ENCODE measurements at regions not wholly inside any gene's neighbourhood (a gene's known extent, or its start where the extent isn't known, plus 50 kb on each side); places are given as distances from the start of the nearest gene placed in this dataset.

DNA sequence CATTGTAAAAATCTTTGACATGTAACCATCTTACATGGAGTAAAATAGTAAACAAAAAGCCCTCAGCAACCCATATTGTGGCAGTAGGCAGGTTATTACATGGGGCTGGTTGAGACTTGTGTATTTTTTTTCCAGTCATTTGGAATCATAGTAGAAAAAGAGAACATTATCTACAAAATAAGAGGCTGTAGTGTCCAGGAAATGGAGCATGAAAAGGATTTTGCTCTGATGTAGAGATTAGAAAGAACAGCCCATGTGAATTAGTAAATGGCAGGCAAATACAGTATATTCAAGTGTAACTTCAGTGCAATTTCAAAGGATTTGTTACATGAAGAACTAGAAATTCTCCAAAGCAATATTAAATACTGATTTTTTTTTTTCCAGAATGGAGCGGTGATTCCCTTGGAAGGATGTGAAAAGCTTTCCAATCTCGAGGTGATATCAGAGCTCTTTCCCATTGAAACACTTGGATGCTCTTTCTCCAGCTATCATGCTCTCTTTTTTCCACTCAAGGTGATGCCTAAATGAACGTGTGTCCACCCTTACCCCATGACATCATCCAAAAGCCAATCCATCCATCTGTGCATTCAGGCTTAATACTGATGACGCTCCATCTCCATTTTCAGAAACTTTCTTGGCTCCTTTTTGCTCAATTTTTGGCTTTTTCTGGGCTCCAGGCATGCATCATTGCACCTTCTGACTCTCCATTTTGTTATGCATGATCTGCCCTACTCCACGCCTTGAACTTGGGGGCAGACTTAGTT lies 1034.7 kb downstream of the TYW1 start:
- no peaks in the 10 kb centered on the region for H3K27me3 ChIP-seq (ENCODE audit: control insufficient read depth in 4 of 4, insufficient read depth in 4 of 4, low read length in 3 of 4)
- 65% methylated on average over 5 of the region's 5 CpGs for WGBS
- no peak overlapping the region for H3K9ac ChIP-seq (ENCODE audit: low read depth in 1 of 2, low read length in 2 of 2)
- peaks cover 0 to 14% (median 5%) of the 10 kb centered on the region in 4 donors for H3K9me3 ChIP-seq (ENCODE audit: control insufficient read depth in 4 of 4, low read length in 3 of 4)
- H3K4me1 ChIP-seq (ENCODE audit: control insufficient read depth in 4 of 4, insufficient read depth in 4 of 4, low read length in 3 of 4) = no peaks in the 10 kb centered on the region
- no peak overlapping the region for H3K27ac ChIP-seq (ENCODE audit: low read depth in 1 of 2, low read length in 2 of 2)
- H3K36me3 ChIP-seq (ENCODE audit: control insufficient read depth in 4 of 4, insufficient read depth in 3 of 4, low read depth in 1 of 4, low read length in 3 of 4) = no peaks in the 10 kb centered on the region
- TF ChIP-seq, protein P1, sequence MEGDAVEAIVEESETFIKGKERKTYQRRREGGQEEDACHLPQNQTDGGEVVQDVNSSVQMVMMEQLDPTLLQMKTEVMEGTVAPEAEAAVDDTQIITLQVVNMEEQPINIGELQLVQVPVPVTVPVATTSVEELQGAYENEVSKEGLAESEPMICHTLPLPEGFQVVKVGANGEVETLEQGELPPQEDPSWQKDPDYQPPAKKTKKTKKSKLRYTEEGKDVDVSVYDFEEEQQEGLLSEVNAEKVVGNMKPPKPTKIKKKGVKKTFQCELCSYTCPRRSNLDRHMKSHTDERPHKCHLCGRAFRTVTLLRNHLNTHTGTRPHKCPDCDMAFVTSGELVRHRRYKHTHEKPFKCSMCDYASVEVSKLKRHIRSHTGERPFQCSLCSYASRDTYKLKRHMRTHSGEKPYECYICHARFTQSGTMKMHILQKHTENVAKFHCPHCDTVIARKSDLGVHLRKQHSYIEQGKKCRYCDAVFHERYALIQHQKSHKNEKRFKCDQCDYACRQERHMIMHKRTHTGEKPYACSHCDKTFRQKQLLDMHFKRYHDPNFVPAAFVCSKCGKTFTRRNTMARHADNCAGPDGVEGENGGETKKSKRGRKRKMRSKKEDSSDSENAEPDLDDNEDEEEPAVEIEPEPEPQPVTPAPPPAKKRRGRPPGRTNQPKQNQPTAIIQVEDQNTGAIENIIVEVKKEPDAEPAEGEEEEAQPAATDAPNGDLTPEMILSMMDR (IDR thresholded peaks at IDR 0.05; ENCODE audit: low read depth, low read length, missing input control) = no peak
- TF ChIP-seq, protein P2, sequence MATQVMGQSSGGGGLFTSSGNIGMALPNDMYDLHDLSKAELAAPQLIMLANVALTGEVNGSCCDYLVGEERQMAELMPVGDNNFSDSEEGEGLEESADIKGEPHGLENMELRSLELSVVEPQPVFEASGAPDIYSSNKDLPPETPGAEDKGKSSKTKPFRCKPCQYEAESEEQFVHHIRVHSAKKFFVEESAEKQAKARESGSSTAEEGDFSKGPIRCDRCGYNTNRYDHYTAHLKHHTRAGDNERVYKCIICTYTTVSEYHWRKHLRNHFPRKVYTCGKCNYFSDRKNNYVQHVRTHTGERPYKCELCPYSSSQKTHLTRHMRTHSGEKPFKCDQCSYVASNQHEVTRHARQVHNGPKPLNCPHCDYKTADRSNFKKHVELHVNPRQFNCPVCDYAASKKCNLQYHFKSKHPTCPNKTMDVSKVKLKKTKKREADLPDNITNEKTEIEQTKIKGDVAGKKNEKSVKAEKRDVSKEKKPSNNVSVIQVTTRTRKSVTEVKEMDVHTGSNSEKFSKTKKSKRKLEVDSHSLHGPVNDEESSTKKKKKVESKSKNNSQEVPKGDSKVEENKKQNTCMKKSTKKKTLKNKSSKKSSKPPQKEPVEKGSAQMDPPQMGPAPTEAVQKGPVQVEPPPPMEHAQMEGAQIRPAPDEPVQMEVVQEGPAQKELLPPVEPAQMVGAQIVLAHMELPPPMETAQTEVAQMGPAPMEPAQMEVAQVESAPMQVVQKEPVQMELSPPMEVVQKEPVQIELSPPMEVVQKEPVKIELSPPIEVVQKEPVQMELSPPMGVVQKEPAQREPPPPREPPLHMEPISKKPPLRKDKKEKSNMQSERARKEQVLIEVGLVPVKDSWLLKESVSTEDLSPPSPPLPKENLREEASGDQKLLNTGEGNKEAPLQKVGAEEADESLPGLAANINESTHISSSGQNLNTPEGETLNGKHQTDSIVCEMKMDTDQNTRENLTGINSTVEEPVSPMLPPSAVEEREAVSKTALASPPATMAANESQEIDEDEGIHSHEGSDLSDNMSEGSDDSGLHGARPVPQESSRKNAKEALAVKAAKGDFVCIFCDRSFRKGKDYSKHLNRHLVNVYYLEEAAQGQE (IDR thresholded peaks at IDR 0.05) = no peak
- TF ChIP-seq MAX (IDR thresholded peaks at IDR 0.05) = no peak
- TF ChIP-seq ATF3 (IDR thresholded peaks at IDR 0.05) = no peak
- no peak for TF ChIP-seq SP1 (IDR thresholded peaks at IDR 0.05)
- TF ChIP-seq JUND (IDR thresholded peaks at IDR 0.05) = no peak
- TF ChIP-seq EGR1 (IDR thresholded peaks at IDR 0.05; ENCODE audit: low read depth in 2 of 2) = no peak
- TF ChIP-seq HNF4G (IDR thresholded peaks at IDR 0.05) = no peak
- TF ChIP-seq FOXA2 (IDR thresholded peaks at IDR 0.05) = no peak
- no peak overlapping the region for H3K4me3 ChIP-seq (ENCODE audit: low read depth in 1 of 3, low read length in 3 of 3)
- DNase-seq (ENCODE audit: low spot score) = no peak

- DNase-seq (ENCODE audit: low spot score) = no peak
Observed at GRCh38 chr7:68038621-68039314, 1042.1 kb downstream of the TYW1 start.

More at GRCh38 chr7:68038621-68039314, 1042.1 kb downstream of the TYW1 start:
- no peak overlapping the region for H3K9ac ChIP-seq (ENCODE audit: low read depth in 1 of 2, low read length in 2 of 2)
- H3K9me3 ChIP-seq (ENCODE audit: control insufficient read depth in 4 of 4, low read length in 3 of 4) = no peaks in the 10 kb centered on the region
- no peaks in the 10 kb centered on the region for H3K36me3 ChIP-seq (ENCODE audit: control insufficient read depth in 4 of 4, insufficient read depth in 3 of 4, low read depth in 1 of 4, low read length in 3 of 4)
- no peak overlapping the region for H3K4me3 ChIP-seq (ENCODE audit: low read depth in 1 of 3, low read length in 3 of 3)
- TF ChIP-seq, protein P2 (IDR thresholded peaks at IDR 0.05) = no peak
- TF ChIP-seq GABPA (IDR thresholded peaks at IDR 0.05 in 1 of 2, conservative IDR thresholded peaks at IDR 0.05 in 1 of 2) (no peak), JUND (IDR thresholded peaks at IDR 0.05) (no peak)
- no peak overlapping the region for H3K27ac ChIP-seq (ENCODE audit: low read depth in 1 of 2, low read length in 2 of 2)
- no peaks in the 10 kb centered on the region for H3K27me3 ChIP-seq (ENCODE audit: control insufficient read depth in 4 of 4, insufficient read depth in 4 of 4, low read length in 3 of 4)
- WGBS = 43% methylated on average over 4 of the region's 4 CpGs
- H3K4me1 ChIP-seq (ENCODE audit: control insufficient read depth in 4 of 4, insufficient read depth in 4 of 4, low read length in 3 of 4) = no peaks in the 10 kb centered on the region
